Activated T-cell treated with anti-CD3 and anti-CD28 coated beads, Interleukin-2, amount 50 U/mL, for 48 hours (primary cell): ENCODE measurements at regions not wholly inside any gene's neighbourhood (a gene's known extent, or its start where the extent isn't known, plus 50 kb on each side); places are given as distances from the start of the nearest gene placed in this dataset.
"Not testable (repeated sequence)": the region's sequence is repeated elsewhere in the genome, so short reads cannot be mapped to it uniquely, and the experiment has no call there.

Experiments
- DNase-seq, 2 experiments: peaks; one replicate each; pipeline ENCODE4 v3.0.0-alpha.2; 2020

GRCh38 chr9:90073186-90073945 is 468.6 kb downstream of the GADD45G start:
- no peak for DNase-seq

- no peak for DNase-seq
These were observed 469.6 kb downstream of the GADD45G start for GRCh38 chr9:90074316-90074962.

- DNase-seq: not testable (repeated sequence)
These were observed 472.8 kb downstream of the GADD45G start for GRCh38 chr9:90077598-90077997.

- DNase-seq: no peak
These were observed 474.2 kb downstream of the GADD45G start for GRCh38 chr9:90078988-90079421.

GRCh38 chr9:90085633-90086032 is 480.8 kb downstream of the GADD45G start:
- DNase-seq: no peak

- DNase-seq: no peak
These were observed 481.3 kb downstream of the GADD45G start for GRCh38 chr9:90086101-90086511.

DNA sequence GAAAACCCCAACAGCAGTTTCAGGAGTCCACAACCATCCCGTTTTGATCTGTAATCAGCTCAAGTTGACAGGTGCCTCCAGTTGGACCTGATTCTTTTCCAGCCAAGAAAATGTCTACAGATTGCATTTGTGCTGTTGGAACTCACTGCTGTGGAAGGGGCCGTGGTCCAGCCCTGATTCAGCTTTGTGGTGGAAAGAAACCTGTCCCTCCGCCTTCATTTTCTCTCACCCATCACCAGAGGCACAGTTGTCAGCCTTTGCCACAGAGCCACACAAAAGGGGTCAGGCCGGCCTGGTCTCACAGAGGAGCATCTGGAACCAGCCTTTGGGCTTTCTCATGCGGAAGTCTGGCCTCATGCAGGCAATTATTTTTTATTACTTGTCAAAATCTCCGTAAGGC is 483.6 kb downstream of the GADD45G start:
- DNase-seq: no peak

- no peak for DNase-seq
These were observed 484.0 kb downstream of the GADD45G start for GRCh38 chr9:90088856-90089255.

DNA sequence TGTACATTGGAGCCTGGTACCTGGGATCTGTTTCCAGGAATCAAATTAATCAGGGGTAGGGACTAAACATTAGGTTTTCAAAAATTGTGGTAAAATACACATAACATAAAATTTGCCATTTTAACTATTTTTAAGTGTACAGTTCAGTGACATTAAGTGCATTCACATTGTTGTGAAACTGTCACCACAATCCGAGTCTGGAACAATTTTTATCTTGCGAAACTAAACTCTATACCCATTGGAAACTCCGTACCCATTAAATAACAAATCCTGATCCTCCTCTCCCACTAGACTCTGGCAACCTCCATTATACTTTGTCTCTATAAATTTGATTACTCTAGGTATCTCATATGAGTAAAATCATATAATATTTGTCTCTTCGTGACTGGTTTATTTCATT is 486.2 kb downstream of the GADD45G start:
- no peak for DNase-seq

DNA sequence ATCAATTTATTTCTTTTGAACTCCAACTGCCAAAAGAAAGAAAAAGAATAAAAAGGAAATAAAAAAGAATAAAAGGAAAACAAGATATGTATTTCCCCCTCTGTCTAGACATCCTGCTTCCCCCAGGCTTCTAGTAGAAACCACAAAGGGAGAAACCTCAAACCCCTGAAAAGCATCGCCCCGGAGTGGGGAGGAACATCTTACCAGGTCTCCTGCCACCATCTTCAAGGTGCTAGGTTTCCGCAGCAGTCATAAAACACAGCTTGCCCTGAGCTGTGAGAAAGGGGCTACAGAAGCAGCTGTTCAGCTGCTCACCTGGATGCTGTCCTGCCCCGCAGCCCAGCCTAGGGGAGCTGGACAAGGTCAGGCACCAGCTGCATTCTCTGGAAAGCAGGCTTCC is 487.7 kb downstream of the GADD45G start:
- no peak for DNase-seq

DNA sequence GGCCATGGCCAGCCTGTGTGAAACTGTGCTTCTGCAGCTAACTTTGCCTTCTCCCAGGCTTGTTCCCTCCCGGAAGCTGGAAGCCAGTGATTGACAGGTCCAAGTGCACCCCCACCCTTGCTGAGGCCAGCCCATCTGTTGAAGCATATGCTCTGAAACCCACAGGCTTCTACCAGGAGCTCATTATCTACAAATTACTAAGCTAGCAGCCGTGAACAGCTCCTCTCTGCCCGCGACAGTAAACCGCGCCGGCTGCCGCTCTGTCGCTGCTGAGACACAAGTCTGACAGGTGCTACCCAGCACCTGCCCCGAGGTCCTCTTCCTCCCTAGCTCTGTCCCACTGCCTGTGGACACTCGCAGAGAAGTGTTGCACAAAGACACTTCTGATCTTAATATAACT is 490.9 kb downstream of the GADD45G start:
- DNase-seq: peak in 1 of 2 experiments; percentile 29

GRCh38 chr9:90097237-90097636 is 492.4 kb downstream of the GADD45G start:
- DNase-seq: no peak

DNA sequence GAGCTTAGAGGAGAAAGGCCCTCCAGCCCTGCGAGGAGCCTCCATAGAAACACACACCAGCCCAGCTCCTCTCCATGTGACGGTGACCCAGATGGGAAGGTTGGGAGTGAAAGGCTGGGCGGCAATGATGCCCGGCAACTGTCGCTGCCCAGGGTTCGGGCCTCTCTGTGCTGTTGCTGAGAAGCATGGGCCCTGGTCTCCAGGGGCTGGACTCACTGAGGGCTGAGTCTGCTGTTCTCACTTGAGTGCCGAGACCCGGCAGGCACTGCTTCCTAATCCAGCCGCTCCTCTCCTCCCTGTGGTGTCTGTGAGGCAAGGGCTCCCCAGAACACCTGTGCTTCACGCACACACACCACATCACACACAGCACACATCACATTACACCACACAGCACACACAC is 493.6 kb downstream of the GADD45G start:
- no peak for DNase-seq

- DNase-seq: no peak
These were observed 494.6 kb downstream of the GADD45G start for GRCh38 chr9:90099262-90099963.

DNA sequence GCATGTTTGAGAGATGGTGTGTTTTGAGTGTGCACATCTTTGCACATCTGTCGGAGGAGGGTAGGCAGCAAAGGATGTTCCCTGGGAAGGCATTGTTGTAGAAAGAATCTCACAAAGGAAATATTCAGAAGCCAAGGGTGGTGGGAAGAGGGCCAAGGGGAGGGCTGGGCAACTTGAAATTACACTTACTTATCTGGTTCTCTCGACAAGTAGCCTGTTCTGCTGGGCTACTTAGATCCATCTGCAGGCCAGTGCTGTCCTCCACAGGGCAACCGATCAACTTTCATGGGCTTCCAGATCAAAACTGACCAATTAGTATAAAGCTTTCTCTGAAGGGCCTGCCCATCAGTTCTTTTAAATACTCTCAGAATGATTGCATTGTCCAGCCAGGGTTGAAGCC is 495.2 kb downstream of the GADD45G start:
- no peak for DNase-seq

DNA sequence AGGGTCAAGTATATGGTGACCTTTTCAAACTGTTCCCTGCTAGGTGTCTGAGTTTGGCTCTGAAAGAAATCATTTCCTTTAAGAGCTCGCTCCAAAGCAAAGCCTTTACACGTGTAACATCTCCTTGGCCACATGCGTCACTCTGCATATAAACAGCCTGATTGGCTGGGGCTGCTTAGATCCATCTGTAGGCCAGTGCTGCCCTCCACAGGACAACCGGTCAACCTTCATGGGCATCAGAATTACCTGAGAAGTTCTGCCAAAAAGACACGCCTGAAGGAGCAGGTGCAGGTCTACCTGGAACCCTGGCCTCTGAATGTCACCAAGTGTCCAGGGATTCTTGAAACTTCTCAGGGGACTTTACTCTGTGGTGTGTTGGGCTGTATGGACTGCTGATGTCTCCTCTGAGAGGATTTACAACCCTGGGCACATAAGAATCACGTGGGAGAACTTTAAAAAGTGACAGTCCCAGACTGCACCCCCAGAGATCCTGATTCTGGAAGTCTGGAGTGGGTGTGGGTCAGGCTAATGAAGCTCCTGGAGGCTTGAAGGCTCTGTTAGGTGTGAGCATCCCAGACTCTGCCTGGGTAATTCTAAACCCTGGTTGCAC is 497.6 kb downstream of the GADD45G start:
- peak; percentile 82 for DNase-seq

GRCh38 chr9:90103771-90104170 is 499.0 kb downstream of the GADD45G start:
- DNase-seq: no peak

DNA sequence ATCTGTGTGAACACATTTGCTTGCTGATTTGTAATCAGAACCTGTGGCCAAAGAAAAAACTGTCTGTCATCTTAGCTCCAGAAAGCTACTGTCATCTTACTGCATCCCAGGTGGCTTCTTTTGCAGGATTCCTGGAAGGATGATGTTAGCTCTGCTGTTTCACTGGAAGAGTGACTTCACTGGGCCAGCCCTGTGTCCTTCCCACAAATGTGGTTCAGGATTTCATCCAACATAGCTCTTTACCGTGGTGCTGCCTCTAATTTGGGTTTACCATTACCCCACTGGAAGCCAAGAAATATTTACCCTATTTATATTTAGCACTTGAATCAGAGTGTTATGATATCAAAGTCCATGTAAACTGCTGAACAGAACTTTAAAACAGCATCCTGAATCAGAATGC is 501.0 kb downstream of the GADD45G start:
- no peak for DNase-seq

DNA sequence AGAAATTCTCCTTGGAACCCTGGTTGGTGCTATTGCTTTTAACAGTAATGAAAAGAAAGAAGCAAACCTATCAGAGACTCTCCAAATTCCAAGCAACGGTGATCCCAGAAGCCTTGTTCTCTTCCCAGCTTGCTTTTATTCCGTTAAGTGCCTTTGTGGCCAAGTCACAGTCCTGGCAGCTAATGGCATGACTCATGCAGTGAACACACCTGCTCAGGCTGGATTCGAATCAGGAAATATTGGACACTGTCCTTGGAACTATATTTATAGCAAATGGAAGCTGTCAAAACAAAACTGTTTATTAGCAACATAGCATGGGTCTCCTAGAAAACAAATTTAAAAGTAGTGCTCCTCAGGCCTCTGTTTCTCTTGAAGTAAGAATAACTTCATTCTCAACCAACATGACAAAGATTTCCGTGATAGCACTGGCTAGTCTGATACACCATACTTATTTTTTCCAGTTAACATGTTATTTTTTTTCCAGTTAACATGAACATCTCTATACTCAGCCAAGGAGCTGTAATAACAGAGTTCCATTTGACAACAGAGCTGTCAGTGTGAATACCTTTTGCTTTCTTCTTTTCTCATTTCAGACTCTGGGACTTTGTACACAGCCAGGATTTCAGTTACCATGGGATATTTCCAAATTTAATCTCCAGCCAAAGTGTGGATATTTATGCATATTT is 502.4 kb downstream of the GADD45G start:
- no peak for DNase-seq

GRCh38 chr9:90107726-90108655 is 503.2 kb downstream of the GADD45G start:
- no peak for DNase-seq

- DNase-seq: no peak
These were observed 508.0 kb downstream of the GADD45G start for GRCh38 chr9:90112788-90113187.
